DMS 273 (cell line): ENCODE measurements at regions not wholly inside any gene's neighbourhood (a gene's known extent, or its start where the extent isn't known, plus 50 kb on each side); places are given as distances from the start of the nearest gene placed in this dataset.
A peak's percentile ranks its signal among the peaks of the same experiment; 100 is the strongest.

ENCODE experiments used
- DNase-seq: peaks from one replicate; lab custom pipeline; 2025; ENCODE audit not compliant: unreplicated experiment; lab: John Stamatoyannopoulos, UW

- DNase-seq, result peak; percentile 22
Measured at GRCh38 chr22:44616882-44617655, 84.9 kb upstream of the PRR5 start.

DNA sequence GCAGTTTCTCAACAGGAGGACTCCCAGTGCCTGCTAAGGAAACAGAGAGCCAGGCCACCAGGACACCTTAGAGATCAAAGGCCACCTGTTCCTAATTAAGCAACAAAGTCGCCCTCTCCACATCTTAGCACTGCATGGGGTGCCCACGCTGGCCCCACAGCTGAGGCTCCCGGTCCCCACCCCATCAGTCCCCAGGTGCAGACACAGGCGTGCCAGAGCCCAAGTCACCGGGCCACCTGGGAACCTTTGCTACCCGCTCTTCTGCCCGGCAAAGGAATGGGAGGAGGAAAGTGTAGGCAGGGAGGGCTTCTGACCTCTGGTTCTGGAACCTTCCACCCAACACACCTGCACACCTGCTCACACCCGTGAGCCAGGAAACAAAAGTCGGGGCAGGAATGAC lies 85.5 kb upstream of the PRR5 start:
- DNase-seq, result no peak

- DNase-seq, result no peak
Measured at GRCh38 chr22:44615602-44616180, 86.3 kb upstream of the PRR5 start.

- no peak for DNase-seq
Measured at GRCh38 chr22:44615146-44615545, 86.9 kb upstream of the PRR5 start.

GRCh38 chr22:44613196-44613595 lies 88.8 kb upstream of the PRR5 start:
- no peak for DNase-seq

- DNase-seq, result no peak
Measured at GRCh38 chr22:44611880-44612496, 90.0 kb upstream of the PRR5 start.

DNA sequence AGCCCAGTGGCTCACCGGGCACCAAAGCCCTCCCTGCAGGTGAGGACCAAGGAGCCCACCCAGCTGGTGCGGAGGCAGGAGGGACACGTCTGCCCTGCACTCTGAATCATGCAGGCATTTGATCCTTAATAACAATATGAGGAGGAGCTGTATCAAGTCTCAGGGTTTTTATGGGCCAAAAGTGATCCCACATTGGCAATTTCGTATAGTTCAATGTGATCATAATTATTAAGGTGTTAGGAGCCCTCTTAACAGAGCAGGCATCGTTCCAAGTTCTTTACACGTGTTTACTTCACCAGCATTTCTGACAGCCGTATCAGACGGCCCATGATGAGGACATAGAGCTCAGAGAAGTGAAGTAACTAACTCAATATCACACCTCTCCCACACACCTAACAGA lies 91.9 kb upstream of the PRR5 start:
- DNase-seq, result no peak

DNA sequence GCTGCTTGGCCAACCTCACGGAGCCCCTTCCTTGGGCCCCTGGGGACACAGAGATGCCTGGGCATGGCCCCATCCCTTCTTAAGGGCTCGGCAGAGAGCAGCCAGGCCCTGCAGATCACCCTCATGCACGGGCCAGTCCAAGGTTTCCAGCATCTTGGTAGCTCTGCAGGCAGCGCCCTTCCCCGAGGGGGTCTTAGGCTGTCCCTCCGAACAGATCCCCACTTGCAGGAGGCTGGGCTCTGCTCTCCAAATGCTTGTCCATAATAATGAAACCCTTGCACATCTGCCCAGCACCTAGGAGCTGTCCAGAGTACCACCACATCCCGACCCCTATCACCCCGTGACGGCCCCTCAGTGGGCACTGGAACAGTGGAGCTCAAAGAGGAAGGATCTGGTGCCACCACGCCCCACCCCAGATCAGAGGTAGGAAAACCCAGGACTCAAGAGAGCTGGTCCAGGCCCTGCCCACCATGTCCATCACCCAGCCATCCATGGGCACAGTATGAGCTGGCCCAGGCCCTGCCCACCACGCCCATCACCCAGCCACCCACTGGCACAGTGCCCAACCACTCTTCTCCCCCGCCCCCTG lies 92.5 kb upstream of the PRR5 start:
- no peak for DNase-seq

DNA sequence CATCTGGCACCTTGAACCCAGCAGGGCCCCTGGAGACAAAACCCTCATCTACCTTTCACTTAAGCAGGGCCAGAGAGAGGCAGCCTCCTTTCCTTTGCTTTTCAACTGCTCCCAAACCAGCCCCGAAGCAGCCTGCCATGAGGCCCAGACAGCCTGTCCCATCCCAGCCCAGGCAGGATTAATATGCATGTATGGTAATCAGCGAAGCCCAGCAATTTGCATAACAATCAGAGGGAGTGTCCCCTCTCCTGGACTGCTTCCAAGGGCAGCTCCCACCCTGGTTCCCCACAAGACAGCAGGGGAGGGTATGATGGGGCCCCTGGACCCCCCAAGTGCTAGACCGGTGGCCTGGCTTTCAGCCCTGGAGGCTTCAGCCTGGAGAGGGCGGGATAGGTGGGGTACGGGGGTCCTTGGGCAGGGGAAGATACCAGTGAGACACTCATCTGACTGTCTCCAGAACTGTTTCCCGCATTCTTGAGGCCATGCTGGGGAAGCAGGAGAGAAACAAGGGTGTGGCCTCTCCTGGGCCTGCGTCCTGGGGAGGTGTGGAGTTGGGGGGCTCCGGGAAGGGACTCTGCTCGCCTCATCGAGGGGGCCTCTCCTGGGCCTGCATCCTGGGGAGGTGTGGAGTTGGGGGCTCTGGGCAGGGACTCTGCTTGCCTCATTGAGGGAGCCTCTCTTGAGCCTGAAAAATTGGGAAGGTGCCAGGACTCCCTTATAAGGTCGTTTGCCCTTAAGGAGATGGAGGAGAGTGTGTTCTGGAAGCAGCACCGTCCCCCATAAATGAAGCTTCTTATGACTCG lies 93.2 kb upstream of the PRR5 start:
- peak; percentile 35 for DNase-seq

DNA sequence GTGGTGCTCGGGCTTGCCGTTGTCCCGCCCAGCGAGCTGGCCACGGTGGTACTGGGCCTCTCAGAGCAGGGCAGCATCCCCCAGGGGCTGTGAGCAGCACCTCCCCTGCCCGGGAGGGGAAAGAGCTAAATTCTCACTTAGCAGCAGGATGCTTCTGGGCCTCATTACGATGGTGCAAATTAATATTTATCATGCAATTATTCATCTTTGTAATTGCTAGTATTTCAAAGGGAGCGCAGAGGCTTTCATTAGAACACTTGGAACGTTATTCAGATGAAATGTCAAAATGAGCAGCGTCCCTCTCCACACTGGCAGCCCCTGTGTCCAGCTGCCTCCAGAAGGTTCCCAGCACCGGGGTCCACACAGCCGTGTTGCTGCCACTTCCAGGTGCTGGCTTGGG lies 95.9 kb upstream of the PRR5 start:
- no peak for DNase-seq

- no peak for DNase-seq
Measured at GRCh38 chr22:44605486-44605885, 96.5 kb upstream of the PRR5 start.

- no peak for DNase-seq
Measured at GRCh38 chr22:44604991-44605390, 97.0 kb upstream of the PRR5 start.

DNA sequence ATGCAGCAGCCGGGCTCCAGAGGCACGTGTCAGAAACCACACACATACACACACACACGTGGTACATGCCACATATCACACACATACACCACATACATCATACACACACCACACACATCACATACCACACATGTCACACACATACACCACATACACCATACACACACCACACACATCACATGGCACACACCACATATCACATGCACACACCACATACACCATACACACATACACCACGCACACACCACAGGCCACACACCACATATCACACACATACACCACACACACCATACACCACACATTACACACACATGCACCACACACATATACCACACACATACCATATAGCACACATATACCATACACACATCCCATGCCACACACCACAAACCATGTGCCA lies 97.5 kb upstream of the PRR5 start:
- DNase-seq, result no peak

DNA sequence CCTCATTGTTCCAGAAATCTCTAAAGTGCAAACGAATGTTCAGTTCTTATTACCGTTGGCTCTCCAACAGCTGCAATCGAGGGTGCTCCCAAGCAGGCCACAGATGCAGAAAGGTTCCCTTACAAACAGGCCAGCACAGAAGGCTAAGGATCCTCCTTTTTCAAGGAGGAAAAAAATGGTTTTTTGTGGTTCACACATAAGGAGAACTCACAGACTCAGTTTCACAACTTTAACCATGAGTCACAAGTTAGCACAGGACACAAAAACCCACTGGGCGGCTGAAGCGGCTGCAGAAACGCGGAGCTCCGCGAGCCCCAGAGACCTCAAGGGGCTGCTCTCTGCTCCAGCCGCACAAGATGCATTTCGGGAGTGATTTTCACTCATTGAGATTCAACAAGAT lies 98.2 kb upstream of the PRR5 start:
- no peak for DNase-seq

- DNase-seq, result no peak
Measured at GRCh38 chr22:44601725-44602124, 100.3 kb upstream of the PRR5 start.

DNA sequence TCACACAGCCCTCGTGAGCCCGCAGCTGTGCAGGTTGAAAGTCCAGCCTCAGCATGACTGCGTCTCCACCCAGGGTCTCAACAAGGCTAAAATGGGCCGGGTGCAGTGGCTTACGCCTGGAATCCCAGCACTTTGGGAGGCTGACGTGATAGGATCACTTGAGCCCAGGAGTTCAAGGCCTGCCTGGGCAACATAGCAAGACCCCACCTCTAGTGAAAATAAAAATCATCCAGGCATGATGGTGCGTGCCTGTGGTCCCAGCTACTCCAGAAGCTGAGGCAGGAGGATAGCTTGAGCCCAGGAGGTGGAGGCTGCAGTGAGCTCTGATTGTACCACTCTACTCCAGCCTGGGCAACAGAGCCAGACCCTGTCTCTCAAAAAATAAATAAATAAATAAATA lies 100.8 kb upstream of the PRR5 start:
- no peak for DNase-seq

DNA sequence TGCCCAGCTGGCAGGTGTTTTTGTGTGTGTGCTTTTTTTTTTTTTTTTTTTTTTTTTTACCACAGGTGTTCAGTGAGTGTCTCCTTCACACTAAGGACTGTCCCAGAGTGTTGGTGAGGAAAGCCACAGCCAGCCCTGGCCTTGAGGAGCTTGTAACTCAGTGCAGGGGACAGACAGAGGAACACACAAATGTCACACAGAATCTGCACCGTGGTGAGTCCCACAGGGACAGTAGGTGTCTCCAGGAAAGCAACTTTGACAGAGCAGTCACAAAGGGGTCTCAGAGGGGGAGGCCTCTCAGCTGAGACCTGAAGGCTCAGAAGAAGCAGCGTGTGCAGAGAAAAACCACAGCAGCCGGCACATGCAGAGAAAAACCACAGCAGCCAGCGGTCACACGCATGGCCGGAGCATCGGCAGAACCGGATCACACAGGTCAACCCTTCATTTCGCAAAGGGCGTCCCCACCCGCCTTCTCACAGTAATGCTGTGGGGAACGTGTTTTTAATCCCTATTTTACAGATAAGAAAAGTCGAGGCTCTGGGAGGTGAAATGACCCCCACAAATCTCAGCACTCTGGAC lies 101.7 kb upstream of the PRR5 start:
- no peak for DNase-seq

GRCh38 chr22:44599500-44600140 lies 101.6 kb upstream of the RTL6 start:
- no peak for DNase-seq

DNA sequence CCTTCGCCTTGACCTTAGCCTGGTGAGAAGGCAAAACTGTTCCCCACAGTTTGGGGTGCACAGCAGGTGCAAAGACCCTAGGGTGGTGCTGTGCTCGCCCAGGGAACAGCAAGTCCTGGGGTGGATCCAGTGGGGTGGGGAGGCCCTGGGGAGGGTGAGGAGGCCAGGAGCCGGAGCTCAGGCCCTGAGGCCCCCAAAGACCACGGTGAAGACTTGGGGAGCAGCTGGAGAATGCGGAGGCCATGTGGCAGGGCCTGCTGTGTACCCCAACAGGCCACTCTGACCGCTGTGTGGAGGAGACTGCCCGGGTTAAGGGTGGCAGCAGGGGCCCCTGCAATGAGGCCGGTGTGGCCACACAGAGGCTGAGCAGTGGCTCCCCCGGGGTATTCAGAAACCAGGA lies 101.1 kb upstream of the RTL6 start:
- DNase-seq, result no peak

GRCh38 chr22:44597616-44598015 lies 99.6 kb upstream of the RTL6 start:
- DNase-seq, result peak; percentile 94
